ENCODE measurements at regions not wholly inside any gene's neighbourhood (a gene's known extent, or its start where the extent isn't known, plus 50 kb on each side); places are given as distances from the start of the nearest gene placed in this dataset.
A peak's percentile ranks its signal among the peaks of the same experiment; 100 is the strongest.

DNA sequence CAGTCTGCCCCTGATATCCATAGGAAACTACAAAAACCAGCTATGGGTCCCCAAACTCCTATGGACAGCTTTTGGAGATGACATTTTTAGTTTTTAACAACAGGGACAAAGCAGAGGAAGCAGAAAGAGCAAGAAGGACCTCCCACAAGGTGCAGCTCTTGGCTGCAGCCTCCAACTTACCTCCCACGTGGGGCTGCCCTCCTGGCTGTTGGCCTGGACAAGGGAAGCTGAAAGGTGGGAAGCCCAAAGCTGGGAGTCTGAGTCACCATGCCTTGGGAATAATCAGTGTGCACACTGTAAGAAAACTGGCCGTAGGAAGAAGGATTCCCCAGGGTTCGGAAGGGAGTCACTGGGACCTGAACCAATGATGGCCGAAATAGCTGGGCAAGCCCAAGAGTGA, 51.8 kb upstream of the PAX1 start:
- DNase-seq: no peak

- no peak for DNase-seq
Observed at GRCh38 chr20:21643417-21643816, 62.0 kb upstream of the PAX1 start.

DNA sequence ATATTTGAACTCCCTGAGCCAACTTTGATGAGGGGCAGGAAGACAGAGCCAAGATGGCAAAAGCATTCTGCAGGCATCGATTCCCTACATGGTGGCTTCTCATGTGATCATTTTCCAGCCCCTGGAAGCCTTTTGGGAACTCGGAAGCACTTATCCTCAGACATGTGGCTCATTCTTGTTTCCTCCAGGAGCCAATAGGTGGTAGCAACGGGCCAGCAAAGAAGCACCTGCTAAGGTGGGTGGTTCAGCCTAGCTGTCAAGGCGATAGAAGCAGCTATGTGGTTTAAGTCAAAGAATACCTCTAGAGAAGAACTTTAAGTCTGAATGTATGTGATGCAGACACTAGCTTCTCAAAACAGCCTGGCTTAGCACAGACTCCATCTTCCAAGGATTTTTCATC, 64.9 kb upstream of the PAX1 start:
- peak; percentile 46 to 89 for DNase-seq

GRCh38 chr20:21633829-21634228, 71.6 kb upstream of the PAX1 start:
- no peak for DNase-seq

DNA sequence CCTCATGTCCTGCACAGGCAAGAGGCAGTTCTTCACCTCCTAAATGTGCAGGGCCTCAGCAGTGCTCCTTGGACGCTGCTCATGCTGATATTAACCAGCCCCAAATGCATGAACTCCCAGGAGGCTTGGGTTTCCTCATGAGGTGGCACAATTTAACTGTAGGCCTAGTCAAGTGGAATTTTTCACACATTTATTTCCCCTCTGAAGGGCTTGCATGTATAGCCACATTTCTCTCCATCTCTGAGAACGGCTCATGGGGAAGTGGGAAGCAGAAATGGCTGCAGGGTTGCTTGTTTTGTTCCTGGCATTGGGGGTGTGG, 72.8 kb upstream of the PAX1 start:
- no peak for DNase-seq

- no peak for DNase-seq
Observed at GRCh38 chr20:21632031-21632734, 73.3 kb upstream of the PAX1 start.

- no peak for DNase-seq
Observed at GRCh38 chr20:21628800-21629199, 76.7 kb upstream of the PAX1 start.

DNA sequence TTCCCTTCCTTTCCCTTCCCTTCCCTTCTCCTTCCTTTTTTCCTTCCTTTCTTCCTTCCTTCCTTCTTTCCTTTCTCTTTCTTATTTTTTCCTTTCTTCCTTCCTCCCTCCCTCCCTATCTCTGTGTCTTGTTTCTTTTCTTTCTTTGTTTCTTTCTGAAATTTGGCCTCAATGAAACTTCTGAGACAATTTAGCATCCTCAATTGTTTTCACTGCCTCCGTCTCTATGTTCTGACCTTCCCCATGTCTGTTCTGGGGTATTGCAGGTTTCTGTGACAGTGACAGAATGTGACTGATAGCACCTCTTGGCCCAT, 81.7 kb upstream of the PAX1 start:
- DNase-seq: no peak

- no peak for DNase-seq
Observed at GRCh38 chr20:21623074-21623780, 82.2 kb upstream of the PAX1 start.

- DNase-seq: peak; percentile 47 to 48
Observed at GRCh38 chr20:21622097-21622857, 83.2 kb upstream of the PAX1 start.

DNA sequence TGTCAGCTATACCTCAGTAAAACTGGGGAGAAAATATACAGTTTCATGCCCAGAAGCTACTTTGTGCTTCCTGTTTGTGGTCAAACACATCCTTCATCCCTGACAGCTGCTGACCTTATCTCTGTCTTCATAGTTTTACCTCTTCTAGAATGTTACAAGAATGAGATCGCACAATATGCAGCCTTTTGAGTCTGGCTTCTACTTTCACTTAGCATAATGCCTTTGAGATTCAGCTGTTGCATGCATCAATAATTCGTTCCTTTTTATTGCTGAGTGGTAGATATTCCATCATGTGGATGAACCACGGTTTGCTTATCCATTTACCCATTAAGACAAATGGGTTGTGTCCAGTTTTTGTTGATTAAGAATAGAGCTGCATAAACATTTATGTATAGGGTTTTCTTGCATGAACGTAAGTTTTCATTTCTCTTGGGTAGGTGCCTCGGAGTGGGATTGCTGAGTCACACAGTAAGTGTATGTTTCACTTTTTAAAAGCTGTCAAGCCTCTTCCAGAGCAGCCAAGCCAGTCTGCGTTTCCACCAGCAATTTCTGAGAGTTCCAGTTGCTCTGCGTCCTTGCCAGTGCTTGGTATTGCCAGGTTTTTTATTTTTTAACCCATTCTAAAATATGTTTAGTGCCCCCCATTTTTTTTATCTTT, 86.6 kb upstream of the PAX1 start:
- DNase-seq: no peak

- DNase-seq: peak; percentile 64 to 90
Observed at GRCh38 chr20:21615617-21616080, 89.8 kb upstream of the PAX1 start.

DNA sequence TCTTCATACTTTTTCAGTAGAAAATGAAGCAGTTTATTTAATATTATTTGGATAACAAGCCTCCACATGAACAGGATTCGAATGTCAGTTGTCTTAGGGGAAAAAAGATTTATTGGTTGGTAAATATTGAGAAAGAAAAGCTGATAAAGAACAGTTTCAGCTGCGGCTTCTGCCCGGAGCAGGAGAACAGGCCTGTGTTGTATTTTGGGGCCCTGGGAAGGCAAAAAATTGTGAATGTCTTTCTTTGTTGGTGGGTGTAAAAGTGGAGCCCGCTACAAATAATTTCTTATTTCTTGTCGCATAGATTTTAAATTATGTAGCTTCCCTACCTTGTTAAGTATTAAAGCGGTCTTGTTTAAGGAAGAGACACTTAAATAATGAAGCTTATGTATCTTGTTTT, 90.5 kb upstream of the PAX1 start:
- no peak for DNase-seq

- DNase-seq: no peak
Observed at GRCh38 chr20:21613512-21613911, 92.0 kb upstream of the PAX1 start.

- DNase-seq: no peak
Observed at GRCh38 chr20:21609981-21610380, 95.5 kb upstream of the PAX1 start.

GRCh38 chr20:21609221-21609620, 95.4 kb upstream of the NKX2-2 start:
- no peak for DNase-seq

DNA sequence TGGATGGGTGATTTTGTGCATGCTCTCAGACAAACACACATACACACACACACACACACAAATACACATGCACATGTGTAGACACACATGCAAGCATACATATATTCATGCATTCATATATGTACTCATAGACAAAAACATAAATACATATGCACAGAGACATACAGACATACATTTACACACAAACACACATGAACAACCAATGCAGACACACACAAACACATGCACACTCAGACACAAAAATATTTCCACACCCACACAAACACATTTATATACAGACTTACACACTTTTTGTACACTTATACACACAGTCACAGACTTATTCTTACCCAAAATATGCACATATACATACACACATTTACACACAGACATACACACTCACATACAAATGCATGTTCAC, 94.9 kb upstream of the NKX2-2 start:
- no peak for DNase-seq

GRCh38 chr20:21607971-21608725, 94.3 kb upstream of the NKX2-2 start:
- DNase-seq: no peak

DNA sequence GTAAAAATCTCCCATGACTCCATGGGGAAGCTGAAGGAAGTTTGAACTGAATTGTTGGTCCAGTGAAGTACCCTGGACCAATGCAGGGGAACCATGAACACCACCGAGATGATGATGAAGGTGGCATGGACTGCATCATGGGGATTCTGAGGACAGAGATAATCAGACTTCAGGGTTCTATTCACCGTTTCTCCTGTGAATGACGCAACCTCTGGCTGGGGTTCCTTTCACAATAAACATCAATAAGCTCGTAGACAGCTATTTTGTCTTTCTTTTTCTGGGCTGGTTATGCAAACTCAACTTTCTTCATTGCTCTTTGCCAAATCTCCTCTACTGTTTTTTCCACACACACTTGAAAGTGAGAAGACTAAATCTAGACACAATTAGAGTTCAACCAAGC, 87.9 kb upstream of the NKX2-2 start:
- DNase-seq: no peak

GRCh38 chr20:21586682-21587081, 72.8 kb upstream of the NKX2-2 start:
- DNase-seq: no peak

DNA sequence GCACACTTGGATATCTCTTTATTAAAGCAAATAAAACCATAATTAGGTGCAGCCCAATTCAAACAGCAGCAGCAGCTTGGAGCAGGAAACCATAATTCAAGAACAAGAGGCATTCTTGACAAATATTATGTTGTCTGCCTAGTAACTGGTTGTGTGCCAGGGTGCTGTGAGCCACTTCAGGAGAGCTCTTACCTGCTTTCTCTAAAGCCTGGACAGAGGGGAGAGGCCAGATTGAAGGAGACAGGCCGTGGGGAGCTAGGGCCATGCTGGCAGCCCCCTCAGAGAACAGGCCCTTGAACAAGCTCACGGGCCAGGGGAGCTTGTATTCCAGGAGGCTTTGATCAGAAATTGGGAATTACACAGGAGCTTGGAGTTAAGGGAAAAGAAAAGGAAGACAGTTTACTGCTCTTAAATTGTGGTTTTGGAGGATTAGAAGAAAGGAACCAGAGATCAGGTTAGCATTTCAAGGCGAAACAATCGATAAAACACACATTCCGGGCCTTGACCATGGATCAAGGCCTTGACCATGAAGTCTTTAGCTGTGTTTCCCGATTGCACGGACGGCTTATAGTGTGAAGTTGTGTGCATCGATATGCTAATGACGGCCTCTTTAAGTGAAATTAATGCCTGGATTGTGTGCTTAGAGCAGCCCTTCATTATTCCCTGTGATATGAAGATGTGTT, 69.8 kb upstream of the NKX2-2 start:
- no peak for DNase-seq

DNA sequence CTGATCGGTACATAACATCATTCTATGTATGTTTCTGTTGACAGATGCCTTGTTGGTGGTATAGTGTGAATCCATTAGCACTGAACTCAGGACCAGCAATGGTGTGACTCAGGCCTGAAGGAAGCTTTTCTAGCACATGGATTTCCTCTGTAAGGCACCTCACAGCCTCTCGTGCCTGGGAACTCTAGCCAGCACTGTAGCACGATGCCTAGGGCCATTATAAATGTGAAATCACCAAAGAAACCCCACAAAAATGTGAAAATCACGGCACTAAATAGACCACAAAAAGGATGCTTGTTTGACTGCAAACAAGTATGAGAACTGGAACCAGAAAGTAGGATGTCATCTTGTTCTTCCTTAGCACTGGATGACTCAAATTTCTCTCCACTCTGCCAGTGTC, 63.7 kb upstream of the NKX2-2 start:
- no peak for DNase-seq
